GM21367 (cell line): ENCODE measurements at regions not wholly inside any gene's neighbourhood (a gene's known extent, or its start where the extent isn't known, plus 50 kb on each side); places are given as distances from the start of the nearest gene placed in this dataset.

Experiments
- ATAC-seq: cut with Tn5 transposase; IDR thresholded peaks from one replicate; pipeline ENCODE4 v1.9.1; 2021; ENCODE audit not compliant: unreplicated experiment

- ATAC-seq = no peak
Measured at GRCh38 chr7:67413670-67414069, 417.0 kb downstream of the TYW1 start.

- no peak for ATAC-seq
Measured at GRCh38 chr7:67414858-67415257, 418.2 kb downstream of the TYW1 start.

- ATAC-seq = no peak
Measured at GRCh38 chr7:67422601-67423000, 426.0 kb downstream of the TYW1 start.

GRCh38 chr7:67423065-67423464 is 426.4 kb downstream of the TYW1 start:
- ATAC-seq = no peak

GRCh38 chr7:67426654-67427053 is 430.0 kb downstream of the TYW1 start:
- no peak for ATAC-seq

- ATAC-seq = no peak
Measured at GRCh38 chr7:67429735-67430134, 433.1 kb downstream of the TYW1 start.

- ATAC-seq = no peak
Measured at GRCh38 chr7:67432536-67433234, 436.1 kb downstream of the TYW1 start.

- no peak for ATAC-seq
Measured at GRCh38 chr7:67435894-67436535, 439.4 kb downstream of the TYW1 start.

- ATAC-seq = no peak
Measured at GRCh38 chr7:67438198-67438882, 441.7 kb downstream of the TYW1 start.

- ATAC-seq = no peak
Measured at GRCh38 chr7:67438913-67439505, 442.4 kb downstream of the TYW1 start.

- ATAC-seq = no peak
Measured at GRCh38 chr7:67440321-67440720, 443.7 kb downstream of the TYW1 start.

- no peak for ATAC-seq
Measured at GRCh38 chr7:67445728-67446127, 449.1 kb downstream of the TYW1 start.

- no peak for ATAC-seq
Measured at GRCh38 chr7:67447297-67447696, 450.7 kb downstream of the TYW1 start.

GRCh38 chr7:67448271-67448670 is 451.6 kb downstream of the TYW1 start:
- no peak for ATAC-seq

- no peak for ATAC-seq
Measured at GRCh38 chr7:67450171-67450570, 453.5 kb downstream of the TYW1 start.

- ATAC-seq = no peak
Measured at GRCh38 chr7:67451306-67451705, 454.7 kb downstream of the TYW1 start.

- no peak for ATAC-seq
Measured at GRCh38 chr7:67452516-67453026, 455.9 kb downstream of the TYW1 start.

- no peak for ATAC-seq
Measured at GRCh38 chr7:67453580-67454380, 457.1 kb downstream of the TYW1 start.

GRCh38 chr7:67455508-67455907 is 458.9 kb downstream of the TYW1 start:
- no peak for ATAC-seq

GRCh38 chr7:67462781-67463191 is 466.2 kb downstream of the TYW1 start:
- ATAC-seq = no peak

GRCh38 chr7:67463316-67463715 is 466.7 kb downstream of the TYW1 start:
- ATAC-seq = no peak
